ENCODE measurements at regions not wholly inside any gene's neighbourhood (a gene's known extent, or its start where the extent isn't known, plus 50 kb on each side); places are given as distances from the start of the nearest gene placed in this dataset.

DNA sequence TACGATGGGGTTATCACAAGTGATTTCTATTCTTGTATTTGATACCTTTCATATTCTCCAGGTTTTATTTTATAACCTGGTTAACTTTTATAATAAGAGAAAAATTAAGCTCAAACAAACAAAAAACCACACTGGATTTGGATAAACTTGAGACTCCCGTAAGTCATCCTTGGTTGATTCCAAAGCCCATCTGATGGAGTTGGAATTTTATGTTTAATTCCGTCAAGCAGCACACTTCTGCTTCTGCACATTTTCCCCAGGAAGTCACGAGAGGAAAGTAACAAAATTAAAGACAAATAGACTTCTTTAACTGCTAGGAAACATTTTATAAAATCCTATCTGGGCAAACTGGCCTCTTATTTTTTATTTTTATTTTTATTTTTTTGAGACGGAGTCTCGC lies 207.9 kb downstream of the NXNL2 start:
- no peak for DNase-seq (ENCODE audit: low read depth, low spot score)
- no peak overlapping the region for H3K27ac ChIP-seq (ENCODE audit: insufficient read depth, low read depth, low read length)
- dilution Hi-C loops (cut with MboI; ENCODE audit: extremely low pct_ligation_motif_present, low sequenced_read_pairs) (no loop called here), intact Hi-C loops (cut with micrococcal nuclease) (no loop called here)
- no peaks in the 10 kb centered on the region for H4K20me1 ChIP-seq (replicated peaks; ENCODE audit: control insufficient read depth, extremely low read depth, insufficient read depth, low read length)
- no peak overlapping the region for H2AFZ ChIP-seq (ENCODE audit: low read depth, low read length)
- no peak overlapping the region for H3K4me2 ChIP-seq (ENCODE audit: insufficient read depth, low read length)
- H3K9ac ChIP-seq (replicated peaks; ENCODE audit: extremely low read depth, insufficient read depth, low read length) = no peak overlapping the region
- no peak overlapping the region for H3K4me3 ChIP-seq (replicated peaks in 1 of 3; ENCODE audit: insufficient read depth in 1 of 3, low read depth in 1 of 3, low read length in 3 of 3)
- no peaks in the 10 kb centered on the region for H3K36me3 ChIP-seq (ENCODE audit: control insufficient read depth in 2 of 2, extremely low read depth in 1 of 2, insufficient read depth in 2 of 2, low read length in 2 of 2)
- TF ChIP-seq FOS (IDR thresholded peaks at IDR 0.05; ENCODE audit: borderline replicate concordance, insufficient read depth, low read length) (no peak), POLR2AphosphoS5 (IDR thresholded peaks at IDR 0.05; ENCODE audit: insufficient read depth, low read depth, low read length) (no peak), GATA2 (IDR thresholded peaks at IDR 0.05; ENCODE audit: insufficient read depth, insufficient read length, low read depth, low read length) (no peak), POLR2A (IDR thresholded peaks at IDR 0.05; ENCODE audit: low read depth, low read length) (no peak), MYC (IDR thresholded peaks at IDR 0.05; ENCODE audit: low read depth, low read length) (no peak), JUN (IDR thresholded peaks at IDR 0.05; ENCODE audit: borderline replicate concordance, insufficient read depth, insufficient read length, low read depth) (no peak), EZH2 (IDR thresholded peaks at IDR 0.05; ENCODE audit: borderline replicate concordance, low read depth, low read length, severe bottlenecking) (no peak)
- TF ChIP-seq, protein P1, sequence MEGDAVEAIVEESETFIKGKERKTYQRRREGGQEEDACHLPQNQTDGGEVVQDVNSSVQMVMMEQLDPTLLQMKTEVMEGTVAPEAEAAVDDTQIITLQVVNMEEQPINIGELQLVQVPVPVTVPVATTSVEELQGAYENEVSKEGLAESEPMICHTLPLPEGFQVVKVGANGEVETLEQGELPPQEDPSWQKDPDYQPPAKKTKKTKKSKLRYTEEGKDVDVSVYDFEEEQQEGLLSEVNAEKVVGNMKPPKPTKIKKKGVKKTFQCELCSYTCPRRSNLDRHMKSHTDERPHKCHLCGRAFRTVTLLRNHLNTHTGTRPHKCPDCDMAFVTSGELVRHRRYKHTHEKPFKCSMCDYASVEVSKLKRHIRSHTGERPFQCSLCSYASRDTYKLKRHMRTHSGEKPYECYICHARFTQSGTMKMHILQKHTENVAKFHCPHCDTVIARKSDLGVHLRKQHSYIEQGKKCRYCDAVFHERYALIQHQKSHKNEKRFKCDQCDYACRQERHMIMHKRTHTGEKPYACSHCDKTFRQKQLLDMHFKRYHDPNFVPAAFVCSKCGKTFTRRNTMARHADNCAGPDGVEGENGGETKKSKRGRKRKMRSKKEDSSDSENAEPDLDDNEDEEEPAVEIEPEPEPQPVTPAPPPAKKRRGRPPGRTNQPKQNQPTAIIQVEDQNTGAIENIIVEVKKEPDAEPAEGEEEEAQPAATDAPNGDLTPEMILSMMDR (IDR thresholded peaks at IDR 0.05; ENCODE audit: extremely low read depth in 1 of 2, insufficient read depth in 1 of 2, low read depth in 1 of 2, low read length in 2 of 2) = no peak
- TF ChIP-seq, protein P2, sequence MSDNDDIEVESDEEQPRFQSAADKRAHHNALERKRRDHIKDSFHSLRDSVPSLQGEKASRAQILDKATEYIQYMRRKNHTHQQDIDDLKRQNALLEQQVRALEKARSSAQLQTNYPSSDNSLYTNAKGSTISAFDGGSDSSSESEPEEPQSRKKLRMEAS (IDR thresholded peaks at IDR 0.05; ENCODE audit: insufficient read depth, insufficient read length) = no peak
- H3K27me3 ChIP-seq (ENCODE audit: control insufficient read depth in 2 of 2, insufficient read depth in 2 of 2, low read length in 2 of 2) = no peaks in the 10 kb centered on the region
- POLR2A ChIA-PET = no interaction called here
- H3K9me1 ChIP-seq (replicated peaks; ENCODE audit: control insufficient read depth, extremely low read depth, insufficient read depth, low read length) = no peaks in the 10 kb centered on the region
- no peaks in the 10 kb centered on the region for H3K9me3 ChIP-seq (replicated peaks; ENCODE audit: control insufficient read depth, insufficient read depth, low read length)
- no TSS peak for BruUV-seq (replicated peaks)
- peaks cover 10% of the 10 kb centered on the region for H3K4me1 ChIP-seq (ENCODE audit: control insufficient read depth, extremely low read depth, insufficient read depth, low read length)
- FAIRE-seq = no peak
- H3K79me2 ChIP-seq (ENCODE audit: control insufficient read depth, insufficient read depth, low read length) = no peaks in the 10 kb centered on the region
- CTCF ChIA-PET = interaction anchor here (1.6 kb wide), 1 partner anchor 258 kb away, joined by 4 read pairs; no protein-coding TSS in a partner anchor

Data from endothelial cell of umbilical vein (primary cell).